Activated effector memory CD4-positive, alpha-beta T cell treated with anti-CD3 and anti-CD28 coated beads, Interleukin-2, amount 50 U/mL, for 16 hours (primary cell): ENCODE measurements at regions not wholly inside any gene's neighbourhood (a gene's known extent, or its start where the extent isn't known, plus 50 kb on each side); places are given as distances from the start of the nearest gene placed in this dataset.
A peak's percentile ranks its signal among the peaks of the same experiment; 100 is the strongest.

Experiments used
- DNase-seq: peaks from one replicate; pipeline ENCODE4 v3.0.0-alpha.2; 2020

GRCh38 chr7:10803720-10804119, 170.0 kb upstream of the PHF14 start:
- no peak for DNase-seq

- no peak for DNase-seq
These were observed 168.9 kb upstream of the PHF14 start for GRCh38 chr7:10804770-10805169.

GRCh38 chr7:10815546-10815945, 158.1 kb upstream of the PHF14 start:
- no peak for DNase-seq

- no peak for DNase-seq
These were observed 152.5 kb upstream of the PHF14 start for GRCh38 chr7:10821156-10821555.

GRCh38 chr7:10824154-10824553, 149.5 kb upstream of the PHF14 start:
- DNase-seq, result no peak

GRCh38 chr7:10838228-10838627, 135.4 kb upstream of the PHF14 start:
- DNase-seq, result no peak

GRCh38 chr7:10845225-10845624, 128.4 kb upstream of the PHF14 start:
- no peak for DNase-seq

GRCh38 chr7:10855583-10855982, 118.1 kb upstream of the PHF14 start:
- no peak for DNase-seq

GRCh38 chr7:10860516-10860915, 113.2 kb upstream of the PHF14 start:
- DNase-seq, result no peak

GRCh38 chr7:10863476-10863875, 110.2 kb upstream of the PHF14 start:
- DNase-seq, result no peak

GRCh38 chr7:10874666-10875065, 99.0 kb upstream of the PHF14 start:
- no peak for DNase-seq

- no peak for DNase-seq
These were observed 98.6 kb upstream of the PHF14 start for GRCh38 chr7:10875080-10875479.

- DNase-seq, result no peak
These were observed 84.8 kb upstream of the PHF14 start for GRCh38 chr7:10888861-10889260.

GRCh38 chr7:10889266-10889898, 84.3 kb upstream of the PHF14 start:
- DNase-seq, result peak; percentile 70

- no peak for DNase-seq
These were observed 65.1 kb upstream of the PHF14 start for GRCh38 chr7:10908600-10908999.

- DNase-seq, result no peak
These were observed 63.2 kb upstream of the PHF14 start for GRCh38 chr7:10910447-10910846.

- no peak for DNase-seq
These were observed 61.6 kb upstream of the PHF14 start for GRCh38 chr7:10912077-10912476.

GRCh38 chr7:10913457-10913856, 60.2 kb upstream of the PHF14 start:
- no peak for DNase-seq

- DNase-seq, result no peak
These were observed 55.5 kb upstream of the PHF14 start for GRCh38 chr7:10918093-10918590.

- DNase-seq, result no peak
These were observed 53.7 kb upstream of the PHF14 start for GRCh38 chr7:10919923-10920322.
